ENCODE measurements at regions not wholly inside any gene's neighbourhood (a gene's known extent, or its start where the extent isn't known, plus 50 kb on each side); places are given as distances from the start of the nearest gene placed in this dataset.

- TF ChIP-seq, protein P1, sequence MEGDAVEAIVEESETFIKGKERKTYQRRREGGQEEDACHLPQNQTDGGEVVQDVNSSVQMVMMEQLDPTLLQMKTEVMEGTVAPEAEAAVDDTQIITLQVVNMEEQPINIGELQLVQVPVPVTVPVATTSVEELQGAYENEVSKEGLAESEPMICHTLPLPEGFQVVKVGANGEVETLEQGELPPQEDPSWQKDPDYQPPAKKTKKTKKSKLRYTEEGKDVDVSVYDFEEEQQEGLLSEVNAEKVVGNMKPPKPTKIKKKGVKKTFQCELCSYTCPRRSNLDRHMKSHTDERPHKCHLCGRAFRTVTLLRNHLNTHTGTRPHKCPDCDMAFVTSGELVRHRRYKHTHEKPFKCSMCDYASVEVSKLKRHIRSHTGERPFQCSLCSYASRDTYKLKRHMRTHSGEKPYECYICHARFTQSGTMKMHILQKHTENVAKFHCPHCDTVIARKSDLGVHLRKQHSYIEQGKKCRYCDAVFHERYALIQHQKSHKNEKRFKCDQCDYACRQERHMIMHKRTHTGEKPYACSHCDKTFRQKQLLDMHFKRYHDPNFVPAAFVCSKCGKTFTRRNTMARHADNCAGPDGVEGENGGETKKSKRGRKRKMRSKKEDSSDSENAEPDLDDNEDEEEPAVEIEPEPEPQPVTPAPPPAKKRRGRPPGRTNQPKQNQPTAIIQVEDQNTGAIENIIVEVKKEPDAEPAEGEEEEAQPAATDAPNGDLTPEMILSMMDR (IDR thresholded peaks at IDR 0.05): no peak
- no peak for TF ChIP-seq POLR2A (IDR thresholded peaks at IDR 0.05)
Measured at GRCh38 chr7:42292991-42293521, 56.0 kb upstream of the GLI3 start.

Data from gastroesophageal sphincter (tissue), 3 donors.